ENCODE measurements at regions not wholly inside any gene's neighbourhood (a gene's known extent, or its start where the extent isn't known, plus 50 kb on each side); places are given as distances from the start of the nearest gene placed in this dataset.

DNA sequence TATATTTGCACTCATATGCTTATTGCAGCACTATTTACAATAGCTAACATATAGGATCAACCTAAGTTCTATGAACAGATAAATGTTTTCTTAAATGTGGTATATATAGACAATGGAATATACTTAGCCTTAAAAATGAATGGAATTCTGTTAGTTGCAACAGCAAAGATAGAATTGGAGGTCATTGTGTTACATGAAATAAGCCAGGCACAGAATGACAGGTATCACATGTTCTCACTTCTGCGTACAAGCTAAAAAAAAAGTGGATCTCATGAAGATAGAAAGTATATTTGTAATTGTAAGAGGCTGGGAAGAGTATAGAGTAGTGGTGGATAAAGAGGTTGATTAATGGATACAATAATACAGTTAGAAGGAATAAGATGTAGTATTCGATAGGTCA is 255.5 kb upstream of the SETBP1 start:
- TF ChIP-seq, protein P1, sequence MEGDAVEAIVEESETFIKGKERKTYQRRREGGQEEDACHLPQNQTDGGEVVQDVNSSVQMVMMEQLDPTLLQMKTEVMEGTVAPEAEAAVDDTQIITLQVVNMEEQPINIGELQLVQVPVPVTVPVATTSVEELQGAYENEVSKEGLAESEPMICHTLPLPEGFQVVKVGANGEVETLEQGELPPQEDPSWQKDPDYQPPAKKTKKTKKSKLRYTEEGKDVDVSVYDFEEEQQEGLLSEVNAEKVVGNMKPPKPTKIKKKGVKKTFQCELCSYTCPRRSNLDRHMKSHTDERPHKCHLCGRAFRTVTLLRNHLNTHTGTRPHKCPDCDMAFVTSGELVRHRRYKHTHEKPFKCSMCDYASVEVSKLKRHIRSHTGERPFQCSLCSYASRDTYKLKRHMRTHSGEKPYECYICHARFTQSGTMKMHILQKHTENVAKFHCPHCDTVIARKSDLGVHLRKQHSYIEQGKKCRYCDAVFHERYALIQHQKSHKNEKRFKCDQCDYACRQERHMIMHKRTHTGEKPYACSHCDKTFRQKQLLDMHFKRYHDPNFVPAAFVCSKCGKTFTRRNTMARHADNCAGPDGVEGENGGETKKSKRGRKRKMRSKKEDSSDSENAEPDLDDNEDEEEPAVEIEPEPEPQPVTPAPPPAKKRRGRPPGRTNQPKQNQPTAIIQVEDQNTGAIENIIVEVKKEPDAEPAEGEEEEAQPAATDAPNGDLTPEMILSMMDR (IDR thresholded peaks at IDR 0.05): no peak
- no peak for TF ChIP-seq POLR2AphosphoS5 (IDR thresholded peaks at IDR 0.05)
- TF ChIP-seq POLR2A (IDR thresholded peaks at IDR 0.05): no peak
- no peak for TF ChIP-seq EP300 (IDR thresholded peaks at IDR 0.05)

Measured in suprapubic skin (tissue), 4 donors.